ENCODE measurements at regions not wholly inside any gene's neighbourhood (a gene's known extent, or its start where the extent isn't known, plus 50 kb on each side); places are given as distances from the start of the nearest gene placed in this dataset.

- Mint-ChIP-seq H3K27me3 (ENCODE audit: low read depth in 3 of 3) (no peaks in the 10 kb centered on the region), H3K4me1 (no peaks in the 10 kb centered on the region), H3K36me3 (no peaks in the 10 kb centered on the region), H3K4me3 (no peak overlapping the region), H3K27ac (no peak overlapping the region), H3K9me3 (peaks cover 0 to 8% (median under 1%) of the 10 kb centered on the region in 6 donors)
- DNase-seq, result no peak
These were observed 494.4 kb downstream of the XPNPEP1 start for GRCh38 chr10:109428775-109429491.

GRCh38 chr10:109427411-109427810 lies 495.9 kb downstream of the XPNPEP1 start:
- Mint-ChIP-seq H3K9me3 (peaks cover 0 to 8% (median 2%) of the 10 kb centered on the region in 6 donors), H3K27ac (no peak overlapping the region), H3K4me1 (no peaks in the 10 kb centered on the region), H3K27me3 (ENCODE audit: low read depth in 3 of 3) (no peaks in the 10 kb centered on the region), H3K4me3 (no peak overlapping the region), H3K36me3 (no peaks in the 10 kb centered on the region)
- DNase-seq, result no peak

GRCh38 chr10:109426987-109427386 lies 496.3 kb downstream of the XPNPEP1 start:
- H3K4me3 Mint-ChIP-seq, result no peak overlapping the region
- H3K4me1 Mint-ChIP-seq, result no peaks in the 10 kb centered on the region
- no peaks in the 10 kb centered on the region for H3K27me3 Mint-ChIP-seq (ENCODE audit: low read depth in 3 of 3)
- peaks cover 0 to 8% (median 1%) of the 10 kb centered on the region in 6 donors for H3K9me3 Mint-ChIP-seq
- H3K36me3 Mint-ChIP-seq, result no peaks in the 10 kb centered on the region
- no peak for DNase-seq
- no peak overlapping the region for H3K27ac Mint-ChIP-seq

DNA sequence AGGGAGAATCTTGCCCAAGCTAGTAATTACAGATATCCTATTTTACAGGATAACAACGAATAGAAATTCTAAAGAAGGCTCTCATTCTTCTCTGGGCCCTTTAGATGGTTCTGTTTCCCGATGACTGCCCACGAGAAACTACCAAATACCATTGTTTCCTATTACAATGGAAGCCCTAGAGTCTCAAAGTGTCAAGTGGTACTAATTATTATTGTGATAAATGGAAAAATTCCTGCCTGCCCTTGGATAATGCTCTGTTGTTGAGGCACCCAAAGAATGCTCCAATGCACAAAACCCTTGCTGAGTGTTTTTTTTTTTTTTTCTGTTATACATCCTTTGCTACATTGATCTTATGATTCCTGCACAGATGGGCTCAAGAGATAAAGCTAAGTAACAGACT lies 504.5 kb downstream of the XPNPEP1 start:
- Mint-ChIP-seq H3K27ac (no peak overlapping the region), H3K36me3 (no peaks in the 10 kb centered on the region), H3K4me1 (no peaks in the 10 kb centered on the region), H3K27me3 (ENCODE audit: low read depth in 3 of 3) (no peaks in the 10 kb centered on the region), H3K9me3 (peaks cover 0 to 14% (median 2%) of the 10 kb centered on the region in 6 donors), H3K4me3 (no peak overlapping the region)
- no peak for DNase-seq

DNA sequence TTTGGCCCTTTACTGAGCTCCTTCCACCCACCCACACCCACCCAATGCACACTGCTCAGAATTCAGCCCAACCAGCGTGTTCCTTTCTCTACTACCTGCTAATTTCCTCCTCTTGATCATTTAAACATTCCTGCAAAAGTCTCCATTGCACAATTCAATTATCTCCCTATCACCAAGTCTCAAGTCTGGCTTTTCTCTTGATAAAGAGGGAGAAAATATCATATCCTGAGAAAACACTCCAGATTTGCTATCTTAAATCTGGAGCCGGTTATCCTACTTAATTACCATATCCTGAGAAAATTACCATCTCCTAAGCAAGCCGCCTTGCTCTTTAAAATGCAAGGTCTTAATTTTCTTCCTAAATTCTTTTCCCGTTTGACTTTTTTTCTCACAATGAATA lies 505.5 kb downstream of the XPNPEP1 start:
- H3K27me3 Mint-ChIP-seq (ENCODE audit: low read depth in 3 of 3), result no peaks in the 10 kb centered on the region
- peaks cover 0 to 14% (median 2%) of the 10 kb centered on the region in 6 donors for H3K9me3 Mint-ChIP-seq
- H3K27ac Mint-ChIP-seq, result no peak overlapping the region
- no peak for DNase-seq
- no peaks in the 10 kb centered on the region for H3K4me1 Mint-ChIP-seq
- H3K36me3 Mint-ChIP-seq, result no peaks in the 10 kb centered on the region
- no peak overlapping the region for H3K4me3 Mint-ChIP-seq

DNA sequence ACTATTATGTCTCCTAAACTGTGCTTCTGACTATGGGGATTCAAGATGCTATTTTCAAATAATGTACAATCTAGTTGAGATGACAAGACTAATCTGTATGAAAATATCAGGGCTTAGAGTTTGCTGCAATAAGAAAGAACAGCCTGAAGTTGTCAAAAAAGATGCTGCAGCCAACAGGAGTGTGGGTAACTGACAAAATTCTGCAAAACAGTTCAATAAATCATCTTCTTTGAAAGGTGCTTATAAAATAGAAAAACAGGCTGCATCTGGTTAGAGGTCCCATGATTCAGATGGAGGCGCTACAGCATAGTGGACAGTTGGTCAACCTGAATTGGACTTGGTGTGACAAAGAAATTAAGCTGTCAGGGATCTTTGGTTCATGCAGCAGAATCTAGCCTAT lies 511.0 kb downstream of the XPNPEP1 start:
- Mint-ChIP-seq H3K4me3 (no peak overlapping the region), H3K36me3 (no peaks in the 10 kb centered on the region), H3K9me3 (peaks cover 0 to 8% (median 3%) of the 10 kb centered on the region in 6 donors), H3K4me1 (no peaks in the 10 kb centered on the region), H3K27me3 (ENCODE audit: low read depth in 3 of 3) (no peaks in the 10 kb centered on the region), H3K27ac (no peak overlapping the region)
- no peak for DNase-seq

- Mint-ChIP-seq H3K27ac (no peak overlapping the region), H3K4me3 (no peak overlapping the region), H3K27me3 (ENCODE audit: low read depth in 3 of 3) (no peaks in the 10 kb centered on the region), H3K36me3 (no peaks in the 10 kb centered on the region), H3K9me3 (peaks cover 0 to 8% (median 3%) of the 10 kb centered on the region in 6 donors), H3K4me1 (no peaks in the 10 kb centered on the region)
- no peak for DNase-seq
These were observed 511.4 kb downstream of the XPNPEP1 start for GRCh38 chr10:109411917-109412316.

GRCh38 chr10:109405338-109405737 lies 518.0 kb downstream of the XPNPEP1 start:
- Mint-ChIP-seq H3K36me3 (no peaks in the 10 kb centered on the region), H3K4me3 (no peak overlapping the region), H3K4me1 (no peaks in the 10 kb centered on the region), H3K9me3 (peaks cover 0 to 9% (median 5%) of the 10 kb centered on the region in 6 donors), H3K27me3 (ENCODE audit: low read depth in 3 of 3) (no peaks in the 10 kb centered on the region), H3K27ac (no peak overlapping the region)
- no peak for DNase-seq

DNA sequence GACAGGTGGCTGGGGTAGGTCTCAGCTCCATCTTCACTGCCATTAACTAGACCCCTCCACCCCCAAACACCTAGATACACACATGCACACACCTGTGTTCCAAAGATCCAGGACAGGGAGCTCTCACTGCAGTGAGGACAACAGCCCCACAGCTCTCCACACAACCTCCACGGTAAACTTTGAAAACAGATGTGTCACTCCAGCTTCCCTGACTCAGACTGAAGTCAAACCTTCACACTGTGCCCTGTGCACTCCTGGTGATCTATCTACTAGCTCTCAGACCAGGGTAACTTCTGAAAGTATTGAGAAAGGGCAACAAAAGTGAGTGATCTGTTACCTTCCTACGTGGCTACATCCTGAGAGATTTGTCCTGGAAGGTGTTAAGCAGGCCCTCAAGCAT lies 519.8 kb downstream of the XPNPEP1 start:
- H3K9me3 Mint-ChIP-seq, result peaks cover 0 to 10% (median 5%) of the 10 kb centered on the region in 6 donors
- no peak overlapping the region for H3K27ac Mint-ChIP-seq
- DNase-seq, result no peak
- no peaks in the 10 kb centered on the region for H3K36me3 Mint-ChIP-seq
- no peaks in the 10 kb centered on the region for H3K27me3 Mint-ChIP-seq (ENCODE audit: low read depth in 3 of 3)
- no peaks in the 10 kb centered on the region for H3K4me1 Mint-ChIP-seq
- no peak overlapping the region for H3K4me3 Mint-ChIP-seq

GRCh38 chr10:109393425-109393824 lies 529.9 kb downstream of the XPNPEP1 start:
- peaks cover 2 to 26% (median 9%) of the 10 kb centered on the region in 6 donors for H3K9me3 Mint-ChIP-seq
- DNase-seq, result no peak
- H3K36me3 Mint-ChIP-seq, result no peaks in the 10 kb centered on the region
- H3K4me3 Mint-ChIP-seq, result no peak overlapping the region
- no peak overlapping the region for H3K27ac Mint-ChIP-seq
- H3K27me3 Mint-ChIP-seq (ENCODE audit: low read depth in 3 of 3), result peaks cover 0 to 2% (median 2%) of the 10 kb centered on the region in 3 donors
- no peaks in the 10 kb centered on the region for H3K4me1 Mint-ChIP-seq

DNA sequence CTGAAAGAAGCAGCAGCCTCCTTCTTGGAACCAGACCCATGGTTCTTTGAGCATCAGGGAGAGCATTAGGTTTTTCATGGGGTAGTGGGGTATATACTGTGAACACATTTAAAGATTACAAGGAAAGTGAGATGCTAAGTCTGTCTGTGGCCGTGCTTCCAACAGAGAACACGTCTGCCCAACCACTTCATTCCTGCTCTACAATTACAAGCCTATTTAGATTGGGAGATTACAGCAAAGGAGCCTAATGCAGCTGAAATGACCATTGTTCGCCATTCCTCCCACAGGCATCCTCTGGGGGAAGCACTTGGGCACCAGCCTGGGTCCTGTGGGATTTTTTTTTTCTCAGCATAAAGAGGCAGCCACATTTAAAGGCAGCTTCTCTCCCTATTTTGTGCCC lies 536.4 kb downstream of the XPNPEP1 start:
- H3K36me3 Mint-ChIP-seq, result no peaks in the 10 kb centered on the region
- no peak overlapping the region for H3K4me3 Mint-ChIP-seq
- no peak for DNase-seq
- no peaks in the 10 kb centered on the region for H3K27me3 Mint-ChIP-seq (ENCODE audit: low read depth in 3 of 3)
- peaks cover 2 to 9% (median 5%) of the 10 kb centered on the region in 6 donors for H3K9me3 Mint-ChIP-seq
- H3K27ac Mint-ChIP-seq, result no peak overlapping the region
- no peaks in the 10 kb centered on the region for H3K4me1 Mint-ChIP-seq

DNA sequence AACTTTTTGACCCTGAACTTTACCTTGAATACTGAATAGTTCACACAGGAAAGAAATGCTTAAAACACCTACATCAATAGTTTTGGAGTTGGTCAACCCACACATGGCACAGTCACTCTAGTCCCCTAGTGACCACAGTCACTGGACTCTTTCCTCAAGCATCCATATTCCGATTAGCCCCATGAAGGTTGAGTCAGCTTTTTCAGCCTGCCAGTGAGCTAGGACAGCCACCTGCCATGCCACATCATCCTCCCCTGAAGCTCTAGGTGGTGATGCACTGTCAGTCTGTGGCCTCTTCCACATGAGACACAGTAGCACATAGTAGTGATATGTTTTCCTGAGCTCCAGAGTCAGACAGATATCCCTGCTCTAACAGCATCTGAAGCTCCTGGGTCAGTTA lies 537.2 kb downstream of the XPNPEP1 start:
- no peaks in the 10 kb centered on the region for H3K36me3 Mint-ChIP-seq
- H3K4me3 Mint-ChIP-seq, result no peak overlapping the region
- no peak overlapping the region for H3K27ac Mint-ChIP-seq
- no peaks in the 10 kb centered on the region for H3K27me3 Mint-ChIP-seq (ENCODE audit: low read depth in 3 of 3)
- no peak for DNase-seq
- H3K9me3 Mint-ChIP-seq, result peaks cover 0 to 9% (median 5%) of the 10 kb centered on the region in 6 donors
- H3K4me1 Mint-ChIP-seq, result no peaks in the 10 kb centered on the region

- H3K9me3 Mint-ChIP-seq, result peaks cover 0 to 16% (median 3%) of the 10 kb centered on the region in 6 donors
These were observed 544.1 kb downstream of the XPNPEP1 start for GRCh38 chr10:109379186-109379585.

DNA sequence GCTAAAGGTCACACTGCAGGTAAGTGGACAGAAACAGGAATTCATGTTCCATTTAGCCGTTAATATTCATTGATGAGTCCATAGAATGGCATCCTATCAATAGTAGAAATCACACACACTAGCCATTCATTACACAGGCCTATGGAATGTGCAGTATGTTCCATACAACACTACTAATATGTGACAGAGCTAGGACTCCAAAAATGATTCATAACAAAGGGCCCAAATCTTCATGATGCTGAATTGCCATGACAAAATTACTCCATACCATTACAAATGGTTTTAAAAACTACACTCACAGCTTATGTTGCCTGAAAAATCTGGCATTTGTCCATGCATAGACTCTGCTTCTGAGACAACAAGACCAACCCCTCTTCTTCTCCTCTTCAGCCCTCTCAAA lies 549.1 kb downstream of the XPNPEP1 start:
- DNase-seq, result no peak
- H3K27me3 Mint-ChIP-seq (ENCODE audit: low read depth in 3 of 3), result no peaks in the 10 kb centered on the region

More at GRCh38 chr10:109379186-109379585, 544.1 kb downstream of the XPNPEP1 start:
- H3K4me3 Mint-ChIP-seq, result no peak overlapping the region
- no peaks in the 10 kb centered on the region for H3K4me1 Mint-ChIP-seq
- H3K27me3 Mint-ChIP-seq (ENCODE audit: low read depth in 3 of 3), result no peaks in the 10 kb centered on the region
- no peak for DNase-seq
- no peak overlapping the region for H3K27ac Mint-ChIP-seq
- H3K36me3 Mint-ChIP-seq, result no peaks in the 10 kb centered on the region

DNA sequence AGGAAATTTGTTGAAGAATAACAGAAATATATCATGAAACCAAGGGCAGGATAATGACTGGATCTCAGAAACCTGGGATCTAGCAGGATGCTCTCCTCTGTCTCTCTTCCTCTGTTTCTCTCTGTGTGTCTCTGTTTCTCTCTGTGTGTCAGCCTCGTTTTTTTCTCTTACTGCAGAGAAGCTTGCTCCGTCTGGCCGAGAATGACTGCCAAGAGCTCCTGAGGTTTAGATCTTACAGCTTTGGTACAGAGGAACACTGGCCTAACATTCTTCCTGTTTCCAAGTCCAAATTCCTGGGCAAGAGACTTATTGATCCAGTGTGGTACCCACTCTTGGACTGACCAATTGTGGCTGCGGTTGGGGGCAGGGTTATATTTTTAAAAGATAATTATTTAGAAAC lies 564.0 kb downstream of the XPNPEP1 start:
- Mint-ChIP-seq H3K9me3 (peaks cover 3 to 18% (median 11%) of the 10 kb centered on the region in 6 donors), H3K36me3 (no peaks in the 10 kb centered on the region), H3K27ac (no peak overlapping the region), H3K4me1 (no peaks in the 10 kb centered on the region), H3K27me3 (ENCODE audit: low read depth in 3 of 3) (peaks cover 0 to 3% (median 1%) of the 10 kb centered on the region in 3 donors), H3K4me3 (no peak overlapping the region)
- DNase-seq, result no peak

More for the DNA sequence above, 549.1 kb downstream of the XPNPEP1 start:
- Mint-ChIP-seq H3K27ac (no peak overlapping the region), H3K4me1 (no peaks in the 10 kb centered on the region), H3K36me3 (no peaks in the 10 kb centered on the region), H3K9me3 (peaks cover 2 to 26% (median 9%) of the 10 kb centered on the region in 6 donors), H3K4me3 (no peak overlapping the region)
